NCI-H345 treated with DMSO at 0.1 percent for 48 hours (cell line): ENCODE measurements at regions not wholly inside any gene's neighbourhood (a gene's known extent, or its start where the extent isn't known, plus 50 kb on each side); places are given as distances from the start of the nearest gene placed in this dataset.

Experiments used
- DNase-seq: peaks from one replicate; lab custom pipeline; 2025; ENCODE audit not compliant: unreplicated experiment; lab: John Stamatoyannopoulos, UW

- DNase-seq: no peak
Measured at GRCh38 chr6:133171989-133172604, 69.1 kb upstream of the EYA4 start.

- DNase-seq: no peak
Measured at GRCh38 chr6:133173276-133173675, 67.9 kb upstream of the EYA4 start.

- no peak for DNase-seq
Measured at GRCh38 chr6:133179481-133179880, 61.7 kb upstream of the EYA4 start.

GRCh38 chr6:133183691-133184090 is 57.5 kb upstream of the EYA4 start:
- no peak for DNase-seq

- no peak for DNase-seq
Measured at GRCh38 chr6:133184798-133185372, 56.3 kb upstream of the EYA4 start.

GRCh38 chr6:133185731-133186130 is 55.4 kb upstream of the EYA4 start:
- no peak for DNase-seq

GRCh38 chr6:133187114-133187513 is 54.0 kb upstream of the EYA4 start:
- DNase-seq: no peak

- no peak for DNase-seq
Measured at GRCh38 chr6:133187657-133188453, 53.3 kb upstream of the EYA4 start.

GRCh38 chr6:133190912-133191311 is 50.2 kb upstream of the EYA4 start:
- DNase-seq: no peak

GRCh38 chr6:133191323-133191722 is 49.8 kb upstream of the EYA4 start:
- DNase-seq: no peak
